GM23338 (cell line): ENCODE measurements at regions not wholly inside any gene's neighbourhood (a gene's known extent, or its start where the extent isn't known, plus 50 kb on each side); places are given as distances from the start of the nearest gene placed in this dataset.

Experiments used
- ATAC-seq: fragments of 200-7000 bp; cut with Tn5 transposase; 3 replicates; pipeline ENCODE4 v1.9.1; 2020
- DNase-seq: peaks from one replicate; pipeline ENCODE4 v3.0.0-alpha.2; 2015; ENCODE audit warnings: low spot score
- H2AFZ ChIP-seq: fragments of 200-600 bp; sonication (generic); 2 replicates; pipeline ENCODE4 v1.8.0; 2016; ENCODE audit warnings: antibody characterized with exemption, mild to moderate bottlenecking, moderate library complexity
- H3F3A ChIP-seq: fragments of 200-600 bp; sonication (generic); replicated peaks from 2 replicates; pipeline ENCODE4 v1.8.0; 2017; ENCODE audit warnings: antibody characterized with exemption, mixed run types, low read depth
- H3K27ac ChIP-seq: fragments of 200-600 bp; sonication (generic); 2 replicates; pipeline ENCODE4 v1.6.1; 2016; ENCODE audit warnings: low read depth
- H3K27me3 ChIP-seq: fragments of 200-600 bp; sonication (generic); 2 replicates; pipeline ENCODE4 v1.8.0; 2016; ENCODE audit warnings: mild to moderate bottlenecking, mixed run types, moderate library complexity; ENCODE audit not compliant: insufficient read depth
- H3K36me3 ChIP-seq: fragments of 200-600 bp; sonication (generic); 2 replicates; pipeline ENCODE4 v1.8.0; 2016; ENCODE audit warnings: mild to moderate bottlenecking; ENCODE audit not compliant: insufficient read depth
- H3K4me1 ChIP-seq: fragments of 200-600 bp; sonication (generic); 2 replicates; pipeline ENCODE4 v1.8.0; 2016; ENCODE audit warnings: mild to moderate bottlenecking, moderate library complexity; ENCODE audit not compliant: insufficient read depth
- H3K4me2 ChIP-seq: fragments of 200-600 bp; sonication (generic); 2 replicates; pipeline ENCODE4 v1.7.1; 2017; ENCODE audit warnings: mixed run types
- H3K4me3 ChIP-seq: fragments of 200-600 bp; sonication (generic); 2 replicates; pipeline ENCODE4 v1.6.1; 2016; ENCODE audit warnings: mixed run types
- H3K79me2 ChIP-seq: fragments of 200-600 bp; sonication (generic); replicated peaks from 2 replicates; pipeline ENCODE4 v1.8.0; 2017; ENCODE audit warnings: mild to moderate bottlenecking; ENCODE audit not compliant: insufficient read depth
- H3K9me2 ChIP-seq: fragments of 200-600 bp; sonication (generic); 2 replicates; pipeline ENCODE4 v1.8.0; 2017; ENCODE audit not compliant: insufficient read depth
- H4K20me1 ChIP-seq: fragments of 200-600 bp; sonication (generic); replicated peaks from 2 replicates; pipeline ENCODE4 v1.8.0; 2017; ENCODE audit warnings: mild to moderate bottlenecking; ENCODE audit not compliant: insufficient read depth
- H3K27ac Mint-ChIP-seq: 2 replicates; pipeline ENCODE4 v1.8.0; 2020; ENCODE audit warnings: inconsistent platforms, mild to moderate bottlenecking, moderate library complexity, mixed read lengths
- H3K27me3 Mint-ChIP-seq: 3 replicates; pipeline ENCODE4 v1.8.0; 2022; ENCODE audit warnings: low read depth, mild to moderate bottlenecking, moderate library complexity, mixed read lengths, inconsistent platforms; ENCODE audit not compliant: insufficient read depth, poor library complexity
- H3K36me3 Mint-ChIP-seq: 3 replicates; pipeline ENCODE4 v1.8.0; 2021; ENCODE audit warnings: low read depth, mild to moderate bottlenecking, inconsistent platforms, moderate library complexity, mixed read lengths
- H3K4me1 Mint-ChIP-seq: 3 replicates; pipeline ENCODE4 v1.8.0; 2020; ENCODE audit warnings: mild to moderate bottlenecking, inconsistent platforms, mixed read lengths
- H3K4me3 Mint-ChIP-seq: 3 replicates; pipeline ENCODE4 v1.8.0; 2021; ENCODE audit warnings: moderate library complexity, mild to moderate bottlenecking, inconsistent platforms, mixed read lengths
- H3K9me3 Mint-ChIP-seq: 3 replicates; pipeline ENCODE4 v1.8.0; 2020; ENCODE audit warnings: moderate library complexity, mild to moderate bottlenecking, inconsistent platforms, mixed read lengths
- EZH2 ChIP-seq: fragments of 200-600 bp; sonication (generic); IDR thresholded peaks from one replicate; pipeline ENCODE4 v1.8.0; 2017; ENCODE audit warnings: antibody characterized with exemption, mild to moderate bottlenecking, low read depth; ENCODE audit not compliant: unreplicated experiment
- POLR2AphosphoS5 ChIP-seq: IDR thresholded peaks from 2 replicates; pipeline ENCODE4 v1.6.1; 2016; ENCODE audit warnings: antibody characterized with exemption, low read depth
- ZNF114 ChIP-seq: fragments of 250-450 bp; sonication (Bioruptor Pico); IDR thresholded peaks from 2 replicates; pipeline ENCODE4 v1.5.0; 2020; ENCODE audit warnings: mild to moderate bottlenecking, moderate library complexity
- ZNF331 ChIP-seq: fragments of 250-450 bp; sonication (Bioruptor Pico); IDR thresholded peaks from 2 replicates; pipeline ENCODE4 v1.5.0; 2020; ENCODE audit warnings: low read depth, mild to moderate bottlenecking, moderate library complexity
- ZNF462 ChIP-seq: fragments of 250-450 bp; sonication (Bioruptor Pico); IDR thresholded peaks from 2 replicates; pipeline ENCODE4 v1.5.0; 2020; ENCODE audit warnings: mild to moderate bottlenecking, moderate library complexity
- TF ChIP-seq, protein P1 (sequence below): IDR thresholded peaks from 2 replicates; pipeline ENCODE4 v1.6.1; 2016; ENCODE audit warnings: antibody characterized with exemption
- TF ChIP-seq, protein P2 (sequence below), 2 experiments: fragments of 200-600 bp in 1 of 2; sonication (generic) in 1 of 2; conservative IDR thresholded peaks; 2 replicates each; pipeline versions ENCODE4 v1.5.1 to v1.6.1; 2016 to 2017; ENCODE audit warnings: antibody characterized with exemption in 2 of 2, low read depth in 2 of 2, mild to moderate bottlenecking in 2 of 2, moderate library complexity in 1 of 2

DNA sequence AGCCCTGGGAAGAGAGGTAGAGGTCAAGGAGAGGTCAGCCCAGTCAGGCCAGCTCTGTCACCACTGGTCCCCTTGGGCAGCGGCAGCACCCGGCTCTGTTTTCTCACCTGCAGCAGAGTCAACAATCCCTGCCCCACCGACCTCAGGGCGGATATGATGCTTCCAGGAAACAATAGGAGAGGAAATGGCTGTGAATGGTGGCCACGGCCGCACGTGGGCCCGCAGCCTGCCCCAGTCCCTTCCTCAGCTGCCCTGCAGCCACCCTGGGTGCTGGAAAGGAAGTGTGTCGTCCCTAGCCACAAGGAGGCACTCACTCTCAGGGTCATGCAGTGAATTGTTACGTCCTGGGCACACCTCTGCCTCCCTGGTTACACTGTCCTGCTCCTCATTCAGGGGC is 92.5 kb upstream of the ENPP6 start:
- DNase-seq (peak; percentile 50), ATAC-seq (peak; percentile 92)
- H3K36me3 ChIP-seq = no peaks in the 10 kb centered on the region
- Mint-ChIP-seq H3K9me3 (no peaks in the 10 kb centered on the region; the same call in 2 of the 3 replicates), H3K27ac (no peak overlapping the region), H3K4me3 (no peak overlapping the region), H3K36me3 (no peaks in the 10 kb centered on the region; the same call in 2 of the 3 replicates), H3K27me3 (peaks cover 10% of the 10 kb centered on the region), H3K4me1 (peaks cover 18% of the 10 kb centered on the region)
- H3K79me2 ChIP-seq = no peaks in the 10 kb centered on the region
- H3K27ac ChIP-seq = no peak overlapping the region
- TF ChIP-seq, protein P1, sequence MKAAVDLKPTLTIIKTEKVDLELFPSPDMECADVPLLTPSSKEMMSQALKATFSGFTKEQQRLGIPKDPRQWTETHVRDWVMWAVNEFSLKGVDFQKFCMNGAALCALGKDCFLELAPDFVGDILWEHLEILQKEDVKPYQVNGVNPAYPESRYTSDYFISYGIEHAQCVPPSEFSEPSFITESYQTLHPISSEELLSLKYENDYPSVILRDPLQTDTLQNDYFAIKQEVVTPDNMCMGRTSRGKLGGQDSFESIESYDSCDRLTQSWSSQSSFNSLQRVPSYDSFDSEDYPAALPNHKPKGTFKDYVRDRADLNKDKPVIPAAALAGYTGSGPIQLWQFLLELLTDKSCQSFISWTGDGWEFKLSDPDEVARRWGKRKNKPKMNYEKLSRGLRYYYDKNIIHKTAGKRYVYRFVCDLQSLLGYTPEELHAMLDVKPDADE = no peak
- TF ChIP-seq, protein P2, sequence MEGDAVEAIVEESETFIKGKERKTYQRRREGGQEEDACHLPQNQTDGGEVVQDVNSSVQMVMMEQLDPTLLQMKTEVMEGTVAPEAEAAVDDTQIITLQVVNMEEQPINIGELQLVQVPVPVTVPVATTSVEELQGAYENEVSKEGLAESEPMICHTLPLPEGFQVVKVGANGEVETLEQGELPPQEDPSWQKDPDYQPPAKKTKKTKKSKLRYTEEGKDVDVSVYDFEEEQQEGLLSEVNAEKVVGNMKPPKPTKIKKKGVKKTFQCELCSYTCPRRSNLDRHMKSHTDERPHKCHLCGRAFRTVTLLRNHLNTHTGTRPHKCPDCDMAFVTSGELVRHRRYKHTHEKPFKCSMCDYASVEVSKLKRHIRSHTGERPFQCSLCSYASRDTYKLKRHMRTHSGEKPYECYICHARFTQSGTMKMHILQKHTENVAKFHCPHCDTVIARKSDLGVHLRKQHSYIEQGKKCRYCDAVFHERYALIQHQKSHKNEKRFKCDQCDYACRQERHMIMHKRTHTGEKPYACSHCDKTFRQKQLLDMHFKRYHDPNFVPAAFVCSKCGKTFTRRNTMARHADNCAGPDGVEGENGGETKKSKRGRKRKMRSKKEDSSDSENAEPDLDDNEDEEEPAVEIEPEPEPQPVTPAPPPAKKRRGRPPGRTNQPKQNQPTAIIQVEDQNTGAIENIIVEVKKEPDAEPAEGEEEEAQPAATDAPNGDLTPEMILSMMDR (conservative IDR thresholded peaks at IDR 0.05; ENCODE audit: low read depth in 2 of 2) = peak; percentile 46 to 79; a peak in 3 of 4 replicates
- no peaks in the 10 kb centered on the region for H3K27me3 ChIP-seq
- no peaks in the 10 kb centered on the region for H4K20me1 ChIP-seq
- no peak overlapping the region for H3K4me3 ChIP-seq
- H3F3A ChIP-seq = no peaks in the 10 kb centered on the region
- peaks cover 3% of the 10 kb centered on the region; the same call in 1 of the 2 replicates for H3K4me1 ChIP-seq
- H2AFZ ChIP-seq = peak overlapping the region; percentile 74
- H3K9me2 ChIP-seq = peaks cover 17% of the 10 kb centered on the region
- no peak overlapping the region for H3K4me2 ChIP-seq

GRCh38 chr4:184309241-184310170 is 91.8 kb upstream of the ENPP6 start:
- ATAC-seq = no peak
- peaks cover 3% of the 10 kb centered on the region; the same call in 1 of the 2 replicates for H3K4me1 ChIP-seq
- H3K36me3 Mint-ChIP-seq = no peaks in the 10 kb centered on the region; the same call in 1 of the 3 replicates
- no peak for DNase-seq
- no peaks in the 10 kb centered on the region for H3F3A ChIP-seq
- H3K9me2 ChIP-seq = peaks cover 17% of the 10 kb centered on the region
- peak overlapping the region; percentile 74 for H2AFZ ChIP-seq
- no peak overlapping the region for H3K27ac Mint-ChIP-seq
- no peak overlapping the region for H3K27ac ChIP-seq
- H4K20me1 ChIP-seq = no peaks in the 10 kb centered on the region
- H3K9me3 Mint-ChIP-seq = peaks cover 2% of the 10 kb centered on the region; the same call in 2 of the 3 replicates
- H3K4me3 ChIP-seq = no peak overlapping the region
- no peak overlapping the region for H3K4me2 ChIP-seq
- no peaks in the 10 kb centered on the region for H3K36me3 ChIP-seq
- no peaks in the 10 kb centered on the region for H3K79me2 ChIP-seq
- H3K4me1 Mint-ChIP-seq = peaks cover 12% of the 10 kb centered on the region
- peaks cover 10% of the 10 kb centered on the region for H3K27me3 Mint-ChIP-seq
- H3K27me3 ChIP-seq = no peaks in the 10 kb centered on the region
- H3K4me3 Mint-ChIP-seq = no peak overlapping the region
- TF ChIP-seq ZNF114 (CRISPR knock-in tag) (no peak), ZNF331 (CRISPR knock-in tag) (no peak), ZNF462 (CRISPR knock-in tag) (no peak), POLR2AphosphoS5 (no peak), EZH2 (no peak)
- TF ChIP-seq, protein P1 = no peak
